T-cell (primary cell): ENCODE measurements at regions not wholly inside any gene's neighbourhood (a gene's known extent, or its start where the extent isn't known, plus 50 kb on each side); places are given as distances from the start of the nearest gene placed in this dataset.
A peak's percentile ranks its signal among the peaks of the same experiment; 100 is the strongest.

Experiments used
- ATAC-seq, 4 experiments: fragments of 200-7000 bp in 3 of 4; fragments of 150-1000 bp in 1 of 4; cut with Tn5 transposase; replicated peaks in 1 of 4; 1 replicate in 3 of 4; 2 replicates in 1 of 4; pipeline ENCODE4 v1.10.0; 2021; ENCODE audit warnings: moderate library complexity in 3 of 4, mild to moderate bottlenecking in 2 of 4, moderate number of reproducible peaks in 1 of 4
- CTCF ChIA-PET, 2 donors: fragments of 300-600 bp; sonication (Branson Sonifier 250); formaldehyde crosslinking; loops; one replicate each; lab custom pipeline; 2022; ENCODE audit warnings: antibody characterized with exemption in 2 of 2; lab: Charles Lee
- POLR2A ChIA-PET, 2 donors: fragments of 300-600 bp; sonication (Branson Sonifier 250); formaldehyde crosslinking; loops; one replicate each; lab custom pipeline; 2022; ENCODE audit warnings: antibody characterized with exemption in 2 of 2; lab: Charles Lee
- DNase-seq, 35 experiments: peaks; one replicate each; pipeline versions ENCODE4 v3.0.0 to v3.0.0-alpha.2; 2013 to 2023
- H3K27ac ChIP-seq: one replicate; pipeline ENCODE4 v1.5.1; 2013; ENCODE audit warnings: low read length
- H3K27me3 ChIP-seq, 2 experiments: replicated peaks in 1 of 2; 1 replicate in 1 of 2; 2 replicates in 1 of 2; pipeline versions ENCODE4 v1.6.1 to v1.7.0; 2013; ENCODE audit warnings: low read length in 1 of 2, mixed read lengths in 1 of 2; ENCODE audit not compliant: control insufficient read depth in 2 of 2, insufficient read depth in 2 of 2; ENCODE audit errors: extremely low read depth in 1 of 2
- H3K36me3 ChIP-seq, 2 donors: 1 replicate in 1 of 2; 2 replicates in 1 of 2; pipeline versions ENCODE4 v1.6.1 to v1.7.0; 2013; ENCODE audit warnings: low read length in 1 of 2; ENCODE audit not compliant: control insufficient read depth in 2 of 2, insufficient read depth in 1 of 2; ENCODE audit errors: extremely low read depth in 1 of 2
- H3K4me1 ChIP-seq, 2 experiments: 1 replicate in 1 of 2; 2 replicates in 1 of 2; pipeline versions ENCODE4 v1.6.1 to v1.7.0; 2013; ENCODE audit warnings: low read length in 2 of 2, mixed read lengths in 1 of 2; ENCODE audit not compliant: insufficient read depth in 2 of 2, control insufficient read depth in 1 of 2; ENCODE audit errors: extremely low read depth in 1 of 2
- H3K4me3 ChIP-seq, 2 donors: 1 replicate in 1 of 2; 2 replicates in 1 of 2; pipeline versions ENCODE4 v1.5.1 to v1.7.0; 2013; ENCODE audit warnings: mild to moderate bottlenecking in 2 of 2, low read length in 1 of 2, moderate library complexity in 1 of 2; ENCODE audit not compliant: control insufficient read depth in 1 of 2; ENCODE audit errors: extremely low read depth in 1 of 2
- H3K9me3 ChIP-seq: 2 replicates; pipeline ENCODE4 v1.7.0; 2013
- H3K27ac Mint-ChIP-seq, 2 donors: one replicate each; pipeline ENCODE4 v1.8.0; 2020 to 2021; ENCODE audit warnings: mild to moderate bottlenecking in 2 of 2, mixed read lengths in 2 of 2
- H3K27me3 Mint-ChIP-seq, 2 donors: one replicate each; pipeline ENCODE4 v1.8.0; 2021 to 2022; ENCODE audit warnings: mixed read lengths in 2 of 2
- H3K36me3 Mint-ChIP-seq: one replicate; pipeline ENCODE4 v1.8.0; 2021; ENCODE audit warnings: mixed read lengths
- H3K4me1 Mint-ChIP-seq, 3 donors: one replicate each; pipeline ENCODE4 v1.8.0; 2020 to 2022; ENCODE audit warnings: mixed read lengths in 3 of 3, mild to moderate bottlenecking in 1 of 3
- H3K4me3 Mint-ChIP-seq, 3 donors: one replicate each; pipeline ENCODE4 v1.8.0; 2020 to 2022; ENCODE audit warnings: mild to moderate bottlenecking in 3 of 3, mixed read lengths in 3 of 3, moderate library complexity in 3 of 3
- H3K9me3 Mint-ChIP-seq, 3 donors: one replicate each; pipeline ENCODE4 v1.8.0; 2020 to 2022; ENCODE audit warnings: mixed read lengths in 3 of 3
- WGBS: methylation state at CpG from one replicate; pipeline ENCODE4 v1.1.5; 2013; ENCODE audit warnings: missing lambda C conversion rate; ENCODE audit not compliant: insufficient coverage; 5-methylcytosine and 5-hydroxymethylcytosine counted together

DNA sequence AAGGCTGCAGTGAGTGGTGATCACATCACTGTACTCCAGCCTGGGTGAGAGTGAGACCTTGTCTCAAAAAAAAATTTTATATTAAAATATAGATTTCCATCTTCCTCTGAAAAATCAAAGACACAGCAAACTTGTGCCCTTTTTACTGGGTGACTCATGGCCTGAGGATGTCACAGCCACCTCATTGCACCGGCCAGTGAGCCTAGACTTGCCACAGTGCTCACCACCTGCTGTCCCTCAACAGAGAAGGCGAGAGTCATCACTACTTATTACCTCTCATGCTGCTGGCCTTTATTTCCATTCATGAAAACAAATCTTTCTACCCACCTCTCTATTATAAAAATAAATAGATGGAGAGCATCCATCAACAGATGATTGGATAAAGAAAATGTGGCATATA is 295.8 kb downstream of the PREX1 start:
- no peak overlapping the region for H3K27ac ChIP-seq
- peaks cover 0 to 27% of the 10 kb centered on the region in 2 experiments for H3K27me3 ChIP-seq
- no peaks in the 10 kb centered on the region for H3K36me3 ChIP-seq
- ATAC-seq: no peak
- H3K27ac Mint-ChIP-seq: no peak overlapping the region
- peaks cover 14 to 18% of the 10 kb centered on the region in 2 donors for H3K27me3 Mint-ChIP-seq
- H3K4me1 Mint-ChIP-seq: no peaks in the 10 kb centered on the region
- CTCF ChIA-PET: no interaction called here
- DNase-seq: no peak
- no peaks in the 10 kb centered on the region for H3K9me3 Mint-ChIP-seq
- POLR2A ChIA-PET: no interaction called here
- H3K4me1 ChIP-seq: no peaks in the 10 kb centered on the region
- WGBS: 38% methylated on average over 1 of the region's 2 CpGs
- H3K36me3 Mint-ChIP-seq: no peaks in the 10 kb centered on the region
- H3K9me3 ChIP-seq: no peaks in the 10 kb centered on the region
- H3K4me3 ChIP-seq: no peak overlapping the region
- no peak overlapping the region for H3K4me3 Mint-ChIP-seq

DNA sequence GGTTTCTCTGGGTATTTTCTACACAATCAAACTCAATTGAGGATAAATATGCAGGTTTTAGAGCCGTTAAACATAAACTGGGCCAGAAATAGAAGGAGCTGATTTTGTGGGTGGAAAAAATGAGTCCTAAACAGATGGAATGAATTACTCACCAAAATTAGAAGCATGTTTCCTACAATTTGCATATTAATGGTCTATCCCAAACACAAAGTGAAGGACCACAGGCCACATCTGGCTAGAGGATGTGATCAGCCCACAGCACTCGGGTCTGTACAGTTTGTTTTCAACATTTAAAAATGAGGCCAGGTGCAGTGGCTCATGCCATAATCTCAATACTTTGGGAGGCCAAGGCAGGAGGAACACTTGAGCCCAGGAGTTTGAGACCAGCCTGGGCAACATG is 296.3 kb downstream of the PREX1 start:
- no peak for DNase-seq
- H3K27ac ChIP-seq: no peak overlapping the region
- no peaks in the 10 kb centered on the region for H3K4me1 Mint-ChIP-seq
- no peak overlapping the region for H3K4me3 ChIP-seq
- no peaks in the 10 kb centered on the region for H3K36me3 ChIP-seq
- no peak overlapping the region for H3K4me3 Mint-ChIP-seq
- 43% methylated on average over 1 of the region's 2 CpGs for WGBS
- no peaks in the 10 kb centered on the region for H3K36me3 Mint-ChIP-seq
- H3K27me3 Mint-ChIP-seq: peaks cover 12 to 14% of the 10 kb centered on the region in 2 donors
- H3K27ac Mint-ChIP-seq: no peak overlapping the region
- ChIA-PET POLR2A (no interaction called here), CTCF (no interaction called here)
- ATAC-seq: no peak
- no peaks in the 10 kb centered on the region for H3K9me3 ChIP-seq
- H3K4me1 ChIP-seq: no peaks in the 10 kb centered on the region
- H3K27me3 ChIP-seq: peaks cover 0 to 22% of the 10 kb centered on the region in 2 experiments
- no peaks in the 10 kb centered on the region for H3K9me3 Mint-ChIP-seq

DNA sequence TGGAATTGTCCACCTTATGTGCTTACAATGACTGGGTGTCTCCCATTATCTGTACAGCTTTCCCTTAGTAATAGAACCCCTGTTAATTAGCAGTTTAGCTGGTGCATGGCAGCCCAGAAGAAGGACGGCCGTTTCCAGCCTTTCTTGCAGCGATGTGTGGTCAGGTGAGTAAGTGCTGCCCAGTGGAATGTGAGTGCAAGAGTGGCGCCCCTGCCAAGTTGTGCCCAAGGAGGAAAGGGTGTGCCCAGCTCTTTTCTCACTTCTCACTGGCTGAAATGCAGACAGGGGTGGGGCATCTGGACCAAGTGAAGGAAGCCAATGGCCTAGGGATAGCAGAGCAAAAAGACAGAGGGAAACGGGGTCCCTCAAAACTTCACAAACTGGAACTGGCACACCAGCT is 296.8 kb downstream of the PREX1 start:
- no peak for DNase-seq
- Mint-ChIP-seq H3K27ac (no peak overlapping the region), H3K27me3 (peaks cover 12 to 16% of the 10 kb centered on the region in 2 donors), H3K4me1 (no peaks in the 10 kb centered on the region), H3K4me3 (no peak overlapping the region), H3K9me3 (no peaks in the 10 kb centered on the region), H3K36me3 (no peaks in the 10 kb centered on the region)
- Histone ChIP-seq H3K4me3 (no peak overlapping the region), H3K36me3 (no peaks in the 10 kb centered on the region), H3K27me3 (peaks cover 0 to 21% of the 10 kb centered on the region in 2 experiments), H3K9me3 (no peaks in the 10 kb centered on the region), H3K4me1 (no peaks in the 10 kb centered on the region), H3K27ac (no peak overlapping the region)
- POLR2A ChIA-PET: no interaction called here
- CTCF ChIA-PET: no interaction called here
- ATAC-seq: no peak
- 79% methylated on average over 4 of the region's 5 CpGs for whole genome bisulfite sequencing

DNA sequence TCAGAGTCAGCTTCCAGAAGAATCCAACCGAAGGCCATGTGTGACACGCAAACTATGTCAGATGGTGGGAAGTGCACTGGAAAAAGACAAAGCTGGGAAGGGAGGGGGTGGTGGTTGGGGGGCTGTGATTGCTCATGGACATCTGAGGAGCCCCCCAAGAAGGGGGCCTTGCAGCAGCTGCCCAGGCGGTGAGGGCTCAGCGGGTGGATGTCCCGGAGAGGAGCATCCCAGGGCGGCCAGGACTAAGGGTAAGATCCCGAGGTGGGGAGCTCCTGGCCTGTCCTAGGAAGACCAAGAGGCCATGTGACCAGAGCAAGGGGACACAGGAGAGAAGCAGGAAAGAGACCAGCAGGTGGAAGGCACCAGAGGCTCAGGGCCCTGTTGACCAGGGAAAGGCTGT is 299.5 kb downstream of the PREX1 start:
- H3K9me3 Mint-ChIP-seq: no peaks in the 10 kb centered on the region
- WGBS: 89% methylated on average over 7 of the region's 7 CpGs
- Histone ChIP-seq H3K9me3 (no peaks in the 10 kb centered on the region), H3K4me3 (no peak overlapping the region), H3K27me3 (peaks cover 0 to 27% of the 10 kb centered on the region in 2 experiments), H3K27ac (no peak overlapping the region), H3K36me3 (no peaks in the 10 kb centered on the region), H3K4me1 (no peaks in the 10 kb centered on the region)
- no peaks in the 10 kb centered on the region for H3K36me3 Mint-ChIP-seq
- ATAC-seq (no peak), DNase-seq (no peak)
- POLR2A ChIA-PET: no interaction called here
- H3K27me3 Mint-ChIP-seq: peaks cover 16 to 23% of the 10 kb centered on the region in 2 donors
- H3K27ac Mint-ChIP-seq: no peak overlapping the region
- no peaks in the 10 kb centered on the region for H3K4me1 Mint-ChIP-seq
- no peak overlapping the region for H3K4me3 Mint-ChIP-seq
- CTCF ChIA-PET: no interaction called here

DNA sequence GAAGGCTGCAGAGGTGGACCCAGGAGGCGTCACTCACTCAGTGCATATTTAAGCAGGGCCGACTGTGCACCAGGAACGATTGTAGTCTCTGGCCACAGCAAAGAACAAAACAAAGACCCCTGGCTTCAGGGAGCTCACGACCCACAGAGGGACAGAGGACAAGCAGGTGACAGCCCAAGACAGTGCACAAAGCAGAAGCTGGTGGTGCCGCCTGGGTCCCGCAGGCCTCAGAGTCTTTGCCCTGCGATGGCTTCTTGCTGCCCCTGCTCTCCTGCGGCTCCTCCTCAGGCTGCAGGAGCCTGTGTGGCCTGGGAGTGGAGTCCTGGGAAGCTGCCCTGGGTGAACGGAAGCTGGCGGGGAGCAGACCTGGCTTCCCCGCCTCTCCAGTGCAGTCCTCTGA is 300.0 kb downstream of the PREX1 start:
- ChIA-PET POLR2A (no interaction called here), CTCF (no interaction called here)
- Histone ChIP-seq H3K4me3 (no peak overlapping the region), H3K4me1 (no peaks in the 10 kb centered on the region), H3K27ac (no peak overlapping the region), H3K36me3 (no peaks in the 10 kb centered on the region), H3K27me3 (peaks cover 0 to 27% of the 10 kb centered on the region in 2 experiments), H3K9me3 (no peaks in the 10 kb centered on the region)
- no peak for ATAC-seq
- Mint-ChIP-seq H3K27ac (peak overlapping the region in 1 of 2 donors; percentile 8), H3K4me3 (no peak overlapping the region), H3K4me1 (no peaks in the 10 kb centered on the region), H3K27me3 (peaks cover 20 to 23% of the 10 kb centered on the region in 2 donors), H3K9me3 (peaks cover 0 to 3% (median 3%) of the 10 kb centered on the region in 3 donors), H3K36me3 (no peaks in the 10 kb centered on the region)
- no peak for DNase-seq
- WGBS: 78% methylated on average over 10 of the region's 11 CpGs

DNA sequence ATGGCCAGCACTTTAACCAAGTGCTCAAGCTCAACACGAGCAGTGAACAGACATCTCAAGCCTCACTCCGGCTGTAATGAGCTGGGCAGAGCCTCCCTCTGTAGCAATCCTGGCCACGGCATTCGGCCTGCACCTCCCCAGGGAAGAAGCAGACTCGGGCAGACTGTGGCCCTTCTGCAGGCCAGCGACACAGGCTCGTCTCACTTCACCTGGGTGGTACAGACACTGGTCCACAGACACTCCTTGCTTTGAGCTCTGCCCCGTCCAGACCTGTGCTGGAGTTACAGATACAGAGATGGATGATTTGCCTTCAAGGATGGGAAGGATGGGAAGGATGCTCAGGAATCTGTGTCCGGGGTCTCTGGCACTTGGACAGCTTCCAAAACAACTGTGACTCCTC is 300.9 kb downstream of the PREX1 start:
- ATAC-seq: no peak
- no peak for DNase-seq
- no peaks in the 10 kb centered on the region for H3K9me3 ChIP-seq
- Mint-ChIP-seq H3K27me3 (peaks cover 21 to 22% of the 10 kb centered on the region in 2 donors), H3K36me3 (no peaks in the 10 kb centered on the region), H3K9me3 (peaks cover 0 to 3% (median 3%) of the 10 kb centered on the region in 3 donors), H3K4me3 (no peak overlapping the region), H3K27ac (no peak overlapping the region), H3K4me1 (no peaks in the 10 kb centered on the region)
- 60% methylated on average over 7 of the region's 9 CpGs for WGBS
- ChIA-PET CTCF (no interaction called here), POLR2A (no interaction called here)
- H3K27me3 ChIP-seq: peaks cover 0 to 27% of the 10 kb centered on the region in 2 experiments
- H3K4me1 ChIP-seq: no peaks in the 10 kb centered on the region
- no peak overlapping the region for H3K27ac ChIP-seq
- no peak overlapping the region for H3K4me3 ChIP-seq
- H3K36me3 ChIP-seq: no peaks in the 10 kb centered on the region

GRCh38 chr20:48525400-48525799 is 302.4 kb downstream of the PREX1 start:
- Mint-ChIP-seq H3K27me3 (peaks cover 23 to 25% of the 10 kb centered on the region in 2 donors), H3K36me3 (no peaks in the 10 kb centered on the region), H3K27ac (no peak overlapping the region), H3K4me1 (no peaks in the 10 kb centered on the region), H3K4me3 (no peak overlapping the region), H3K9me3 (peaks cover 0 to 3% (median 3%) of the 10 kb centered on the region in 3 donors)
- WGBS: 83% methylated on average over 2 of the region's 2 CpGs
- H3K36me3 ChIP-seq: no peaks in the 10 kb centered on the region
- no peak overlapping the region for H3K27ac ChIP-seq
- ChIA-PET CTCF (no interaction called here), POLR2A (no interaction called here)
- DNase-seq (no peak), ATAC-seq (no peak)
- no peaks in the 10 kb centered on the region for H3K9me3 ChIP-seq
- no peaks in the 10 kb centered on the region for H3K4me1 ChIP-seq
- peaks cover 0 to 35% of the 10 kb centered on the region in 2 experiments for H3K27me3 ChIP-seq
- no peak overlapping the region for H3K4me3 ChIP-seq
